ENCODE measurements at regions not wholly inside any gene's neighbourhood (a gene's known extent, or its start where the extent isn't known, plus 50 kb on each side); places are given as distances from the start of the nearest gene placed in this dataset.

GRCh38 chr2:129067070-129067469, 748.4 kb upstream of the HS6ST1 start:
- Histone ChIP-seq H3K9ac (ENCODE audit: low read length) (no peak overlapping the region), H3K4me1 (ENCODE audit: low read length) (no peaks in the 10 kb centered on the region), H3K27ac (ENCODE audit: low read length) (no peak overlapping the region), H2AFZ (ENCODE audit: low read depth, low read length) (no peak overlapping the region), H3K79me2 (ENCODE audit: low read length) (no peaks in the 10 kb centered on the region), H3K27me3 (ENCODE audit: low read depth, low read length) (no peaks in the 10 kb centered on the region), H4K20me1 (ENCODE audit: insufficient read depth, low read length) (no peaks in the 10 kb centered on the region), H3K36me3 (replicated peaks; ENCODE audit: low read depth, low read length) (no peaks in the 10 kb centered on the region), H3K9me3 (ENCODE audit: insufficient read depth, low read length) (no peaks in the 10 kb centered on the region), H3K4me2 (ENCODE audit: low read length) (no peak overlapping the region), H3K4me3 (ENCODE audit: low read length) (no peak overlapping the region)
- no peak for TF ChIP-seq EZH2phosphoT487 (IDR thresholded peaks at IDR 0.05; ENCODE audit: low read depth)
- no peak for TF ChIP-seq CTCF (IDR thresholded peaks at IDR 0.05; ENCODE audit: low read depth, low read length)

GRCh38 chr2:129067953-129068352, 749.3 kb upstream of the HS6ST1 start:
- Histone ChIP-seq H2AFZ (ENCODE audit: low read depth, low read length) (no peak overlapping the region), H4K20me1 (ENCODE audit: insufficient read depth, low read length) (no peaks in the 10 kb centered on the region), H3K79me2 (ENCODE audit: low read length) (no peaks in the 10 kb centered on the region), H3K9me3 (ENCODE audit: insufficient read depth, low read length) (no peaks in the 10 kb centered on the region), H3K27ac (ENCODE audit: low read length) (no peak overlapping the region), H3K36me3 (replicated peaks; ENCODE audit: low read depth, low read length) (no peaks in the 10 kb centered on the region), H3K27me3 (ENCODE audit: low read depth, low read length) (no peaks in the 10 kb centered on the region), H3K4me1 (ENCODE audit: low read length) (no peaks in the 10 kb centered on the region), H3K9ac (ENCODE audit: low read length) (no peak overlapping the region), H3K4me3 (ENCODE audit: low read length) (no peak overlapping the region), H3K4me2 (ENCODE audit: low read length) (no peak overlapping the region)
- no peak for TF ChIP-seq EZH2phosphoT487 (IDR thresholded peaks at IDR 0.05; ENCODE audit: low read depth)
- TF ChIP-seq CTCF (IDR thresholded peaks at IDR 0.05; ENCODE audit: low read depth, low read length): no peak

GRCh38 chr2:129068543-129068942, 749.9 kb upstream of the HS6ST1 start:
- Histone ChIP-seq H3K27me3 (ENCODE audit: low read depth, low read length) (no peaks in the 10 kb centered on the region), H3K4me2 (ENCODE audit: low read length) (no peak overlapping the region), H3K27ac (ENCODE audit: low read length) (no peak overlapping the region), H3K9me3 (ENCODE audit: insufficient read depth, low read length) (no peaks in the 10 kb centered on the region), H3K4me3 (ENCODE audit: low read length) (no peak overlapping the region), H3K36me3 (replicated peaks; ENCODE audit: low read depth, low read length) (no peaks in the 10 kb centered on the region), H3K79me2 (ENCODE audit: low read length) (no peaks in the 10 kb centered on the region), H3K9ac (ENCODE audit: low read length) (no peak overlapping the region), H2AFZ (ENCODE audit: low read depth, low read length) (no peak overlapping the region), H3K4me1 (ENCODE audit: low read length) (no peaks in the 10 kb centered on the region), H4K20me1 (ENCODE audit: insufficient read depth, low read length) (no peaks in the 10 kb centered on the region)
- TF ChIP-seq EZH2phosphoT487 (IDR thresholded peaks at IDR 0.05; ENCODE audit: low read depth) (no peak), CTCF (IDR thresholded peaks at IDR 0.05; ENCODE audit: low read depth, low read length) (no peak)

GRCh38 chr2:129069875-129070594, 751.4 kb upstream of the HS6ST1 start:
- no peak for TF ChIP-seq CTCF (IDR thresholded peaks at IDR 0.05; ENCODE audit: low read depth, low read length)
- TF ChIP-seq EZH2phosphoT487 (IDR thresholded peaks at IDR 0.05; ENCODE audit: low read depth): no peak
- no peak overlapping the region for H2AFZ ChIP-seq (ENCODE audit: low read depth, low read length)
- no peaks in the 10 kb centered on the region for H3K9me3 ChIP-seq (ENCODE audit: insufficient read depth, low read length)
- H3K36me3 ChIP-seq (replicated peaks; ENCODE audit: low read depth, low read length): no peaks in the 10 kb centered on the region
- no peak overlapping the region for H3K27ac ChIP-seq (ENCODE audit: low read length)
- H3K4me2 ChIP-seq (ENCODE audit: low read length): no peak overlapping the region
- H3K4me3 ChIP-seq (ENCODE audit: low read length): no peak overlapping the region
- no peaks in the 10 kb centered on the region for H3K79me2 ChIP-seq (ENCODE audit: low read length)
- H3K4me1 ChIP-seq (ENCODE audit: low read length): no peaks in the 10 kb centered on the region
- H3K9ac ChIP-seq (ENCODE audit: low read length): no peak overlapping the region
- no peaks in the 10 kb centered on the region for H3K27me3 ChIP-seq (ENCODE audit: low read depth, low read length)
- no peaks in the 10 kb centered on the region for H4K20me1 ChIP-seq (ENCODE audit: insufficient read depth, low read length)
